OCI-LY3 (cell line): ENCODE measurements at regions not wholly inside any gene's neighbourhood (a gene's known extent, or its start where the extent isn't known, plus 50 kb on each side); places are given as distances from the start of the nearest gene placed in this dataset.

Source experiments
- H2AFZ ChIP-seq: fragments of 200-600, 300-600 bp; shearing (Covaris generic); 2 replicates; pipeline ENCODE4 v1.6.0; 2014; ENCODE audit warnings: antibody characterized with exemption, low read depth, low read length
- H3K27ac ChIP-seq: fragments of 200-600, 300-600 bp; sonication (generic); 2 replicates; pipeline ENCODE4 v1.5.1; 2014; ENCODE audit warnings: mild to moderate bottlenecking, low read length, moderate library complexity, mixed read lengths
- H3K27me3 ChIP-seq: fragments of 200-600, 300-600 bp; sonication (generic); 2 replicates; pipeline ENCODE4 v1.6.1; 2014; ENCODE audit warnings: low read depth, low read length, mixed read lengths
- H3K36me3 ChIP-seq: fragments of 200-600, 300-600 bp; sonication (generic); replicated peaks from 2 replicates; pipeline ENCODE3; 2014; ENCODE audit warnings: low read depth, low read length, mixed read lengths
- H3K4me1 ChIP-seq: fragments of 300-600, 200-600 bp; sonication (generic); 2 replicates; pipeline ENCODE4 v1.6.1; 2014; ENCODE audit warnings: low read length, mixed read lengths
- H3K4me2 ChIP-seq: fragments of 200-600, 300-600 bp; sonication (generic); 2 replicates; pipeline ENCODE4 v1.6.1; 2014; ENCODE audit warnings: low read length, mixed read lengths
- H3K4me3 ChIP-seq: fragments of 300-600, 200-600 bp; sonication (generic); 2 replicates; pipeline ENCODE4 v1.5.1; 2014; ENCODE audit warnings: antibody characterized with exemption, mild to moderate bottlenecking, low read length, moderate library complexity
- H3K79me2 ChIP-seq: fragments of 300-600, 200-600 bp; shearing (Covaris generic); 2 replicates; pipeline ENCODE4 v1.6.1; 2014; ENCODE audit warnings: mild to moderate bottlenecking, low read length, mixed read lengths
- H3K9ac ChIP-seq: fragments of 300-600, 200-600 bp; shearing (Covaris generic); 2 replicates; pipeline ENCODE4 v1.6.0; 2014; ENCODE audit warnings: mild to moderate bottlenecking, low read length, moderate library complexity
- H3K9me3 ChIP-seq: fragments of 200-600, 300-600 bp; shearing (Covaris generic); 2 replicates; pipeline ENCODE4 v1.6.1; 2014; ENCODE audit warnings: low read length, mixed read lengths; ENCODE audit not compliant: insufficient read depth
- H4K20me1 ChIP-seq: fragments of 200-600, 300-600 bp; sonication (generic); 2 replicates; pipeline ENCODE4 v1.6.1; 2016; ENCODE audit warnings: low read length, mixed read lengths; ENCODE audit not compliant: insufficient read depth
- CTCF ChIP-seq: fragments of 200-600, 300-600 bp; sonication (generic); IDR thresholded peaks from 2 replicates; pipeline ENCODE4 v1.5.1; 2014; ENCODE audit warnings: antibody characterized with exemption, low read length, low read depth
- EZH2phosphoT487 ChIP-seq: fragments of 200-600 bp; shearing (Covaris generic); IDR thresholded peaks from 2 replicates; pipeline ENCODE4 v1.6.1; 2018; ENCODE audit warnings: antibody characterized with exemption, mixed run types, low read depth

- Histone ChIP-seq H3K4me3 (no peak overlapping the region), H3K9me3 (no peaks in the 10 kb centered on the region), H3K9ac (no peak overlapping the region), H3K4me1 (no peaks in the 10 kb centered on the region), H3K79me2 (no peaks in the 10 kb centered on the region), H3K4me2 (no peak overlapping the region), H3K27me3 (peaks cover 29% of the 10 kb centered on the region), H4K20me1 (no peaks in the 10 kb centered on the region), H3K27ac (no peak overlapping the region), H2AFZ (no peak overlapping the region), H3K36me3 (no peaks in the 10 kb centered on the region)
- TF ChIP-seq CTCF (no peak), EZH2phosphoT487 (no peak)
Measured at GRCh38 chr2:74748665-74749064, 85.3 kb upstream of the HK2 start.

- Histone ChIP-seq H2AFZ (no peak overlapping the region), H3K4me2 (no peak overlapping the region), H3K9me3 (no peaks in the 10 kb centered on the region)
Measured at GRCh38 chr2:74749432-74749831, 84.5 kb upstream of the HK2 start.

GRCh38 chr2:74751981-74752851 lies 81.7 kb upstream of the HK2 start:
- Histone ChIP-seq H3K4me3 (no peak overlapping the region), H3K27me3 (peaks cover 29% of the 10 kb centered on the region), H3K79me2 (no peaks in the 10 kb centered on the region), H3K9me3 (no peaks in the 10 kb centered on the region), H3K9ac (no peak overlapping the region), H3K4me1 (no peaks in the 10 kb centered on the region), H3K36me3 (no peaks in the 10 kb centered on the region), H2AFZ (no peak overlapping the region), H3K4me2 (no peak overlapping the region), H4K20me1 (no peaks in the 10 kb centered on the region), H3K27ac (no peak overlapping the region)
- TF ChIP-seq CTCF (no peak), EZH2phosphoT487 (no peak)

More at GRCh38 chr2:74749432-74749831, 84.5 kb upstream of the HK2 start:
- no peaks in the 10 kb centered on the region for H4K20me1 ChIP-seq
- no peaks in the 10 kb centered on the region for H3K36me3 ChIP-seq
- no peak overlapping the region for H3K4me3 ChIP-seq
- peaks cover 29% of the 10 kb centered on the region for H3K27me3 ChIP-seq
- no peak overlapping the region for H3K9ac ChIP-seq
- H3K4me1 ChIP-seq = no peaks in the 10 kb centered on the region
- H3K79me2 ChIP-seq = no peaks in the 10 kb centered on the region
- no peak overlapping the region for H3K27ac ChIP-seq
- TF ChIP-seq EZH2phosphoT487 = no peak
- TF ChIP-seq CTCF = no peak

GRCh38 chr2:74755386-74755785 lies 78.5 kb upstream of the HK2 start:
- H2AFZ ChIP-seq = no peak overlapping the region
- H3K27ac ChIP-seq = no peak overlapping the region
- H3K9me3 ChIP-seq = no peaks in the 10 kb centered on the region
- H3K9ac ChIP-seq = no peak overlapping the region
- no peak overlapping the region for H3K4me2 ChIP-seq
- no peaks in the 10 kb centered on the region for H4K20me1 ChIP-seq
- TF ChIP-seq EZH2phosphoT487 = no peak
- no peak for TF ChIP-seq CTCF
- H3K4me1 ChIP-seq = no peaks in the 10 kb centered on the region
- H3K79me2 ChIP-seq = no peaks in the 10 kb centered on the region
- H3K27me3 ChIP-seq = peaks cover 10% of the 10 kb centered on the region
- H3K4me3 ChIP-seq = no peak overlapping the region
- H3K36me3 ChIP-seq = no peaks in the 10 kb centered on the region
